Epidermal melanocyte (primary cell): ENCODE measurements at regions not wholly inside any gene's neighbourhood (a gene's known extent, or its start where the extent isn't known, plus 50 kb on each side); places are given as distances from the start of the nearest gene placed in this dataset.
"Not testable (repeated sequence)": the region's sequence is repeated elsewhere in the genome, so short reads cannot be mapped to it uniquely, and the experiment has no call there.

Source experiments
- DNase-seq: peaks from one replicate; pipeline ENCODE4 v3.0.0; 2011; ENCODE audit warnings: low spot score; ENCODE audit not compliant: insufficient read length

GRCh38 chr2:3115301-3116042 is 262.1 kb downstream of the EIPR1 start:
- no peak for DNase-seq

- no peak for DNase-seq
These were observed 263.0 kb downstream of the EIPR1 start for GRCh38 chr2:3114406-3115185.

- no peak for DNase-seq
These were observed 263.8 kb downstream of the EIPR1 start for GRCh38 chr2:3113769-3114168.

- DNase-seq, result no peak
These were observed 264.5 kb downstream of the EIPR1 start for GRCh38 chr2:3113122-3113521.

- no peak for DNase-seq
These were observed 265.1 kb downstream of the EIPR1 start for GRCh38 chr2:3112553-3112952.

- DNase-seq, result no peak
These were observed 265.5 kb downstream of the EIPR1 start for GRCh38 chr2:3112131-3112530.

- DNase-seq, result no peak
These were observed 266.5 kb downstream of the EIPR1 start for GRCh38 chr2:3110994-3111666.

- DNase-seq, result no peak
These were observed 267.1 kb downstream of the EIPR1 start for GRCh38 chr2:3110555-3110954.

GRCh38 chr2:3108710-3109702 is 268.6 kb downstream of the EIPR1 start:
- DNase-seq, result no peak

GRCh38 chr2:3108105-3108504 is 269.5 kb downstream of the EIPR1 start:
- no peak for DNase-seq

GRCh38 chr2:3107567-3107966 is 270.1 kb downstream of the EIPR1 start:
- DNase-seq, result no peak

GRCh38 chr2:3105814-3106569 is 271.6 kb downstream of the EIPR1 start:
- no peak for DNase-seq

- not testable (repeated sequence) for DNase-seq
These were observed 272.4 kb downstream of the EIPR1 start for GRCh38 chr2:3104958-3105813.

GRCh38 chr2:3104261-3104660 is 273.4 kb downstream of the EIPR1 start:
- DNase-seq, result no peak

- no peak for DNase-seq
These were observed 274.6 kb downstream of the EIPR1 start for GRCh38 chr2:3102922-3103569.

- no peak for DNase-seq
These were observed 275.3 kb downstream of the EIPR1 start for GRCh38 chr2:3102081-3102921.

- no peak for DNase-seq
These were observed 276.3 kb downstream of the EIPR1 start for GRCh38 chr2:3101016-3101942.
